SK-N-MC (cell line): ENCODE measurements at regions not wholly inside any gene's neighbourhood (a gene's known extent, or its start where the extent isn't known, plus 50 kb on each side); places are given as distances from the start of the nearest gene placed in this dataset.

Source experiments
- DNase-seq: peaks from one replicate; pipeline ENCODE4 v3.0.0-alpha.2; 2011; ENCODE audit warnings: low read depth, low spot score
- H3K27ac ChIP-seq: fragments of 200-600 bp; sonication (generic); 2 replicates; pipeline ENCODE4 v1.5.1; 2016; ENCODE audit warnings: mixed run types
- H3K36me3 ChIP-seq: fragments of 200-600 bp; sonication (generic); 2 replicates; pipeline ENCODE4 v1.6.1; 2017; ENCODE audit warnings: antibody characterized with exemption, low read length, mixed read lengths; ENCODE audit not compliant: insufficient read depth
- H3K4me3 ChIP-seq: fragments of 200-600 bp; sonication (generic); 2 replicates; pipeline ENCODE4 v1.5.1; 2016
- H3K9ac ChIP-seq: fragments of 200-600 bp; sonication (generic); 2 replicates; pipeline ENCODE4 v1.8.0; 2017; ENCODE audit warnings: mixed run types, mixed read lengths; ENCODE audit not compliant: insufficient read length
- H3K9me3 ChIP-seq: fragments of 200-600 bp; sonication (generic); 2 replicates; pipeline ENCODE4 v1.6.1; 2017; ENCODE audit warnings: low read depth, mild to moderate bottlenecking, antibody characterized with exemption, low read length, moderate library complexity, mixed read lengths
- EZH2 ChIP-seq: fragments of 200-600 bp; sonication (generic); IDR thresholded peaks from one replicate; pipeline ENCODE4 v1.6.1; 2017; ENCODE audit warnings: antibody characterized with exemption
- FOXP2 ChIP-seq: optimal IDR thresholded peaks from 2 replicates; pipeline ENCODE3; 2011; ENCODE audit warnings: mild to moderate bottlenecking, moderate library complexity; ENCODE audit not compliant: insufficient read depth; ENCODE audit errors: extremely low read length, control extremely low read depth
- POLR2AphosphoS5 ChIP-seq: IDR thresholded peaks from 2 replicates; pipeline ENCODE4 v1.6.1; 2012; ENCODE audit warnings: mild to moderate bottlenecking, low read depth, low read length, borderline replicate concordance

DNA sequence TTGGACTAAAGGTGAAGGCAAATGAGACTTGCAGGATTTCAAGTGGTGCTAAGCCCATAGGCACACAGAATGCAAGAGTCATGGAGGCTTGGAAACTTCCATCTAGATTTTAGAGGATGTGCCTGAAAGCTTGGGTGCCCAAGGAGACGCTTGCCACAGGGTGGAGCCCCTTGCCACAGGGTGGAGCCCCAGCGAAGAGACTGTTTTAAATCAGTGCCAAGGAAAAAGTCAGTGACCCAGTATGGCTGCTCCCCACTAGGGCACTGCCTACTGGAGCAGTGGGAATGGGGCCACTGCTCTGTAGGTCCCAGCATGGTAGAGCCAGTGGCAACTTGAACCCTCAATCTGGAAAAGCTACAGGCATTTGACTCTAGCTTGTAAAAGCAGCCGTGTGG, 794.2 kb upstream of the LCORL start:
- TF ChIP-seq POLR2AphosphoS5, result no peak
- no peak for TF ChIP-seq EZH2
- TF ChIP-seq FOXP2, result no peak
- Histone ChIP-seq H3K9ac (no peak overlapping the region), H3K9me3 (no peaks in the 10 kb centered on the region), H3K27ac (no peak overlapping the region), H3K36me3 (no peaks in the 10 kb centered on the region), H3K4me3 (no peak overlapping the region)
- DNase-seq, result no peak

DNA sequence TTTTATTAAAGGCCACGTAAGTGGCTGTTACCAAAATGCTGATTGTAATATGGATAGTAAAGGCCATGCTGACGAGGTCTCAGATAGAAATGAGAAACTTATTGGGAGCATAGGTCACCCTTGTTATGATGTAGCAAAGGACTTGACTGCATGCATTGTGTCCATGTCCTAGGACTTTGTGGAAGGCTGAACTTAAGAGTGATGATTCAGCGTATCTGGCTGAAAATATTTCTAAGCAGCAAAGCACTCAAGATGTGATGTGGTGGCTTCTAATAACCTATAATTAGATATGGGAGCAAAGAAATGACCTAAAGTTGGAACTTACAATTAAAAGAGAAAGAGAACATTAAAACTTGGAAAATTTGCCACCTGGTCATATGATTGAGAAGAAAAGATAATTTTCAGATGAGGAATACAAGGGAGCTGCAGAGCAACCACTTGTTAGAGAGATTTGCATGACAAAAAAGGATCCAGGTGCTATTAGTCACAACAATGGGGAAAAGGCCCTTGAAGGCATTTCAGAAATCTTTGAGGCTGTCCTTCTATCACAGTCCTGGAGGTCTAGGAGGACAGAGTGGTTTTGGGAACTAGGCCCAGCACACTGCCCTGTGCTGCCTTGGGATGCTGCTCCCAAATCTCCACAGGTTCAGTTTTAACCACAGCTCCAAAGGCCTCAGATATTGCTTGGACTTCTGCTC, 793.7 kb upstream of the LCORL start:
- Histone ChIP-seq H3K9me3 (no peaks in the 10 kb centered on the region), H3K4me3 (no peak overlapping the region), H3K27ac (no peak overlapping the region), H3K9ac (no peak overlapping the region), H3K36me3 (no peaks in the 10 kb centered on the region)
- TF ChIP-seq FOXP2 (no peak), POLR2AphosphoS5 (no peak), EZH2 (no peak)
- no peak for DNase-seq

DNA sequence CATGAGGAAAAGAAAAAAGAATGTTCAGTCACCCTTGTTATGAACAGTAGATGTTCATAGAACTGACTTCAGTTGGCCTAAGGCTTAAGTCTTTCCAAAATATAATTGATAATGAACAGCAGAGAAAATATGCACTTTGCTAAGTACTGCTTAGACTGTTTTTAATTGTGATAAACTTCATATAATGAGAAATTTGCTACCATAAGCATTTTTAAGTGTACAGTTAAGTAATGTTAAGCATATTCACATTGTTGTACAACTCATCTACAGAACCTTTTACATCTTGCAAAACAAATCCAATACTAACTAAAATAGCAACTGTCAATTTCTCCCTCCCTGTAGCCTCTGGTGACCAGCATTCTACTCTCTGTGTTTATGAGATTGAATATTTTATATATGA, 792.2 kb upstream of the LCORL start:
- H3K9me3 ChIP-seq, result no peaks in the 10 kb centered on the region
- no peak for DNase-seq
- TF ChIP-seq EZH2, result no peak
- no peak for TF ChIP-seq POLR2AphosphoS5
- no peak for TF ChIP-seq FOXP2
- H3K9ac ChIP-seq, result no peak overlapping the region
- H3K4me3 ChIP-seq, result no peak overlapping the region
- no peaks in the 10 kb centered on the region for H3K36me3 ChIP-seq
- H3K27ac ChIP-seq, result no peak overlapping the region

DNA sequence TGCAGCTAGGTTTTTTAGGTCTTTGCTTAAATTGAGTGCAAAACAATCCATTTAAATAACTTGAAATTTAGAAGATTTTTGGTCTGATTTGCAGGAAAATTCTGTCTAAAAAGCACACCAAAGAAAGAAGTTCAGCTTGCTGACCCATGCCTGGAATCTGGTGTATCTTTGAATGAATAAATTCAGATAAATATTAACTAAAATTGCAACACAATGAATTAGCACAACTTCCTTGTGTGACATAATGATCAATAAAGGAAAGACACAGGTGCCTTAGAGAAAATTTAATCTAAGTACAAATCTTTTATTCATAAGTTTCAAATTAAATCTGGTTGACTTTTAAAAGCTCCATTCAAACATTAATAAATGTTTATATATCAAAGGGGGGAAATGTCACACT, 791.5 kb upstream of the LCORL start:
- Histone ChIP-seq H3K4me3 (no peak overlapping the region), H3K9me3 (no peaks in the 10 kb centered on the region), H3K9ac (no peak overlapping the region), H3K27ac (no peak overlapping the region), H3K36me3 (no peaks in the 10 kb centered on the region)
- no peak for DNase-seq
- no peak for TF ChIP-seq FOXP2
- TF ChIP-seq POLR2AphosphoS5, result no peak
- no peak for TF ChIP-seq EZH2

DNA sequence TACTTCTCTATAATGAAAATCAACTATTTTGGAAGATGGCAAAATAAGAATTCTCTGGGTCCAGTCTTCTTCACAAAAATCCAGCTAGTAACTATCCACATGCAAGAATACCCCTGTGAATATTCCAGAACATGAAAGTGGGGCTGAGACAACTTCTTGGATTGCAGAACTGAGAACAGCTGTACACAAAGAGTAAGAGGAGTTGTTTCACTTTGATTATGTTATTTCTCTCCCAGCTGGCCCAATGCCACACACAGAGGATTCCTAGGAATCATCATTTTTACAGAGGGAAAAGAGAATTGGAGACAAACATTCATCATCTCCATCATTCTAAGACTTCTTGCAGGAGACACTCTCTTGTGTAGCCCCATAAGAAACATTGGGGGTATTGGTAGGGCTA, 782.2 kb upstream of the LCORL start:
- no peak for TF ChIP-seq EZH2
- no peak for TF ChIP-seq FOXP2
- TF ChIP-seq POLR2AphosphoS5, result no peak
- no peak overlapping the region for H3K9ac ChIP-seq
- no peaks in the 10 kb centered on the region for H3K36me3 ChIP-seq
- DNase-seq, result no peak
- no peaks in the 10 kb centered on the region for H3K9me3 ChIP-seq
- H3K4me3 ChIP-seq, result no peak overlapping the region
- no peak overlapping the region for H3K27ac ChIP-seq

DNA sequence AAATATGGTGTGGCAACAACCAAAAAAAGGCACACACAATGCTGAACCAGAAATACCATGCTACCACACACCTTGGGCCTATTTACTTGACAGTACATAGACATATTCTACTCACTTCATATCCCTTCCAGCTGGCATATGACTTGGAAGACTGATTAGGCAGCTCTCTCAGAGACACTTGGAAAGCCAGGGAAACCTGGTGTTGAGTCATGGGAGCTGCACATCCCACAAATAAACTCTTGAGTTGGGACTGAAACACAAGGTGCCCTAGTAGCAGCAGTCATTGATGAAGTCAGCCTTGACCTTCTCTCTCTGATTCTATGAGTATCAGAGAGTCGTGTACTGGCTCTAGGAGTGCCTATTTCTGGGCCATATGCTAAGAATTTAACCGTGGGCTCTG, 776.6 kb upstream of the LCORL start:
- Histone ChIP-seq H3K36me3 (no peaks in the 10 kb centered on the region), H3K9me3 (no peaks in the 10 kb centered on the region), H3K27ac (no peak overlapping the region), H3K4me3 (no peak overlapping the region), H3K9ac (no peak overlapping the region)
- DNase-seq, result no peak
- TF ChIP-seq EZH2, result no peak
- no peak for TF ChIP-seq FOXP2
- no peak for TF ChIP-seq POLR2AphosphoS5

DNA sequence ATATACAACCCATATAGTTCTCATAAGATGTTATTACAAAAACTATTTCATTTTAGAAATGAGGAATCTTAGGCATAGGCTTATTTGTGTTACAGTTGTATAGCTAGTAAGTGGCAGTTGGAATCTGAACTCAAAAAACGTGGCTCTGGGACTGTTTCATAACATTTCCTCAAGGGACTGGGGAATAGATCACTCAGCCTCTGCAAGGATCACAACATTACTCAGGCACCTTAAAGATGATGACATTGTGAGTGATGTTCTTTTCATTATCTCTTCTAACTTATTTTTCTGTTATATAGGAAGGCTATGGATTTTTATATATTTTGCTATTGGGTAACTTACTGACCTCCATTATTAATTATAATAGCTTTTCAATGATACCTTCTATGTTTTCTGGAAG, 774.2 kb upstream of the LCORL start:
- no peak for DNase-seq
- no peak for TF ChIP-seq POLR2AphosphoS5
- no peak for TF ChIP-seq EZH2
- no peak for TF ChIP-seq FOXP2
- Histone ChIP-seq H3K9ac (no peak overlapping the region), H3K36me3 (no peaks in the 10 kb centered on the region), H3K4me3 (no peak overlapping the region), H3K27ac (no peak overlapping the region), H3K9me3 (no peaks in the 10 kb centered on the region)

DNA sequence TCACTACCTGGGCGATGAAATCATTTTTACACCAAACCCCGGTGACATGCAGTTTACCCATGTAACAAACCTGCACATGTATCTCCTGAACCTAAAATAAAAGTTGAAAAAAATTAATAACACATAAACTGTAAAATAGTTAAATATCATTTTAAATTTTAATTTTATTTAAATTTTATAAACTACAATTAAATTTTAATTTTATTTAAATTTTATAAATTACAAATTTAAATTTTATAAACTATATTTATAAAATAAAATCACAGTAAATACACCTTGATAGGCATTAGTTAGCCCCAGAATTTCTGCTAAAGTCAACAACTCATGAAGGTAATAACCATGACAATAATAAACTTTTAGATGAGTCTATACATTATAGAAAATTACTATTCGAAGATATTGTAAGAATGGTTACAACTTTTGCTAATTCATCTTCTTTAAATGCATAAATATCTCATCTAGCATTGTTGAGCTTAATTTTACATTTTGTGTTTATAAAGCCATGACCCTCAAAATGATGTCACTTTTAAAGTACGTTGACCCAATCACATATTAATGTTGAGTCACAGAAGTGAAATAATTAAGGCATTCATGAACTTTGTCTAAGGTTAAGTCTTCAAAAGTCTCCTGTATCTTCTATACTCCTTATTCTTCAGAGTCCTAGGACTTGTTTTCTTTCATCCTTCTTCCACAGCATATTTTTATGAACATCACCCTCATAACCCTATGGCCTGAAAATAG, 755.8 kb upstream of the LCORL start:
- DNase-seq, result no peak
- H3K27ac ChIP-seq, result no peak overlapping the region
- no peaks in the 10 kb centered on the region for H3K9me3 ChIP-seq
- TF ChIP-seq EZH2, result no peak
- no peak for TF ChIP-seq POLR2AphosphoS5
- no peak for TF ChIP-seq FOXP2
- no peaks in the 10 kb centered on the region for H3K36me3 ChIP-seq
- no peak overlapping the region for H3K9ac ChIP-seq
- H3K4me3 ChIP-seq, result no peak overlapping the region

DNA sequence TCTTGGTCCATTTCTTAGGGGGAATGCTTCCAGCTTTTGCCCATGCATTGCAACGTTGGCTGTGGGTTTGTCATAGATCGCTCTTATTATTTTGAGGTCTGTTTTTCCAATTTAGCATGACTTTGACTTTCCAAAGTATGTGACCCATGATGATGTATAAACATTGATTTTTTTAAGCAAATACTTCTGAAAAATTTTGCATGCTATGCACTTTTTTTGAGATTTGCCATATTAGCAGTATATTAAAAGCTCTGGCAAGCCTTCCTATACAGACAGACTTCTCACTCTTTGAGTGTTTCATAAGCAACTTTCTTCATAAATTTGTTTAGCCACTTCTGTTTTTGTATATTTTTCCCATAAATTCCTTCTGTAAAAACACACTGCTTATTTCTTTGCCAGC, 746.4 kb upstream of the LCORL start:
- no peak for DNase-seq
- Histone ChIP-seq H3K27ac (no peak overlapping the region), H3K9me3 (no peaks in the 10 kb centered on the region), H3K36me3 (no peaks in the 10 kb centered on the region), H3K4me3 (no peak overlapping the region), H3K9ac (no peak overlapping the region)
- no peak for TF ChIP-seq EZH2
- no peak for TF ChIP-seq POLR2AphosphoS5
- no peak for TF ChIP-seq FOXP2
